Prostate gland (tissue), 2 donors: ENCODE measurements at regions not wholly inside any gene's neighbourhood (a gene's known extent, or its start where the extent isn't known, plus 50 kb on each side); places are given as distances from the start of the nearest gene placed in this dataset.

Source experiments
- DNase-seq: peaks from one replicate; pipeline ENCODE4 v3.0.0-alpha.2; 2019; ENCODE audit warnings: low spot score
- H3K27ac ChIP-seq, 2 donors: fragments of 200-600 bp; sonication (generic); 2 replicates each; pipeline ENCODE4 v1.5.1; 2017 to 2019
- H3K27me3 ChIP-seq: fragments of 200-600 bp; sonication (generic); replicated peaks from 2 replicates; pipeline ENCODE4 v1.5.1; 2019; ENCODE audit not compliant: insufficient read depth
- H3K36me3 ChIP-seq, 2 donors: fragments of 200-600 bp; sonication (generic); 1 replicate in 1 of 2; 2 replicates in 1 of 2; pipeline versions ENCODE4 v1.5.1 to v1.8.1; 2017 to 2019
- H3K4me1 ChIP-seq: fragments of 200-600 bp; sonication (generic); replicated peaks from 2 replicates; pipeline ENCODE4 v1.5.1; 2019
- H3K4me3 ChIP-seq, 2 donors: fragments of 200-600 bp; sonication (generic); 2 replicates each; pipeline ENCODE4 v1.5.1; 2017 to 2019
- H3K9me3 ChIP-seq: fragments of 200-600 bp; sonication (generic); 2 replicates; pipeline ENCODE4 v1.5.1; 2017
- CTCF ChIP-seq, 4 experiments: fragments of 200-600 bp in 2 of 4; fragments of 450-650 bp in 2 of 4; sonication (generic) in 2 of 4; IDR thresholded peaks; 1 replicate in 3 of 4; 2 replicates in 1 of 4; pipeline ENCODE4 v1.5.1; 2016 to 2019; ENCODE audit warnings: antibody characterized with exemption in 4 of 4, mild to moderate bottlenecking in 2 of 4, moderate library complexity in 2 of 4
- POLR2A ChIP-seq: fragments of 450-650 bp; IDR thresholded peaks from one replicate; pipeline ENCODE4 v1.6.1; 2016; ENCODE audit warnings: antibody characterized with exemption, mild to moderate bottlenecking
- POLR2AphosphoS5 ChIP-seq: sonication (generic); formaldehyde crosslinking; IDR thresholded peaks from one replicate; pipeline ENCODE4 v1.6.1; 2017; ENCODE audit warnings: antibody characterized with exemption
- WGBS: methylation state at CpG from one replicate; pipeline ENCODE4 v1.1.5; 2018; 5-methylcytosine and 5-hydroxymethylcytosine counted together
- intact Hi-C: fragments of 100-400 bp; cut with DNase I; formaldehyde crosslinking; loops from one replicate; pipeline ENCODE4 v1.14.2; 2022

GRCh38 chr2:139457873-139458272 is 677.7 kb upstream of the NXPH2 start:
- no peak overlapping the region for H3K27ac ChIP-seq
- H3K9me3 ChIP-seq, result no peaks in the 10 kb centered on the region
- H3K27me3 ChIP-seq, result no peaks in the 10 kb centered on the region
- 71% methylated on average over 5 of the region's 5 CpGs for WGBS
- DNase-seq, result no peak
- H3K4me1 ChIP-seq, result no peaks in the 10 kb centered on the region
- no peak overlapping the region for H3K4me3 ChIP-seq
- TF ChIP-seq CTCF (IDR thresholded peaks at IDR 0.05) (no peak), POLR2A (no peak), POLR2AphosphoS5 (no peak)
- no peaks in the 10 kb centered on the region for H3K36me3 ChIP-seq
- intact Hi-C loops, result no loop called here

GRCh38 chr2:139454251-139454650 is 674.1 kb upstream of the NXPH2 start:
- Histone ChIP-seq H3K4me1 (no peaks in the 10 kb centered on the region), H3K27ac (no peak overlapping the region), H3K9me3 (no peaks in the 10 kb centered on the region), H3K27me3 (no peaks in the 10 kb centered on the region), H3K4me3 (no peak overlapping the region), H3K36me3 (no peaks in the 10 kb centered on the region)
- TF ChIP-seq POLR2A (no peak), CTCF (IDR thresholded peaks at IDR 0.05) (no peak), POLR2AphosphoS5 (no peak)
- intact Hi-C loops, result no loop called here
- 85% methylated on average over 1 of the region's 1 CpG for WGBS
- DNase-seq, result no peak

GRCh38 chr2:139439100-139439499 is 658.9 kb upstream of the NXPH2 start:
- no peak for TF ChIP-seq POLR2A
- no peak for TF ChIP-seq POLR2AphosphoS5
- TF ChIP-seq CTCF (IDR thresholded peaks at IDR 0.05), result no peak
- Histone ChIP-seq H3K4me1 (no peaks in the 10 kb centered on the region), H3K36me3 (no peaks in the 10 kb centered on the region), H3K27ac (no peak overlapping the region), H3K4me3 (no peak overlapping the region), H3K27me3 (no peaks in the 10 kb centered on the region), H3K9me3 (no peaks in the 10 kb centered on the region)
- intact Hi-C loops, result no loop called here
- DNase-seq, result no peak

- WGBS, result 68% methylated on average over 3 of the region's 3 CpGs
- H3K4me3 ChIP-seq, result no peak overlapping the region
Measured at GRCh38 chr2:139438478-139438877, 658.3 kb upstream of the NXPH2 start.

More at GRCh38 chr2:139438478-139438877, 658.3 kb upstream of the NXPH2 start:
- TF ChIP-seq POLR2AphosphoS5 (no peak), POLR2A (no peak), CTCF (IDR thresholded peaks at IDR 0.05) (no peak)
- intact Hi-C loops, result no loop called here
- Histone ChIP-seq H3K27me3 (no peaks in the 10 kb centered on the region), H3K27ac (no peak overlapping the region), H3K4me1 (no peaks in the 10 kb centered on the region), H3K36me3 (no peaks in the 10 kb centered on the region), H3K9me3 (no peaks in the 10 kb centered on the region)
- no peak for DNase-seq
